Uterus (tissue), 2 donors: ENCODE measurements at regions not wholly inside any gene's neighbourhood (a gene's known extent, or its start where the extent isn't known, plus 50 kb on each side); places are given as distances from the start of the nearest gene placed in this dataset.

ENCODE experiments used
- POLR2A ChIP-seq, 2 donors: fragments of 450-650 bp; IDR thresholded peaks; one replicate each; pipeline ENCODE4 v1.6.1; 2016; ENCODE audit warnings: antibody characterized with exemption in 2 of 2, mild to moderate bottlenecking in 1 of 2, moderate library complexity in 1 of 2
- TF ChIP-seq, protein P1 (sequence below), 4 experiments: fragments of 200-600 bp in 2 of 4; fragments of 450-650 bp in 2 of 4; sonication (generic) in 2 of 4; IDR thresholded peaks; one replicate each; pipeline ENCODE4 v1.5.1; 2016 to 2019; ENCODE audit warnings: antibody characterized with exemption in 4 of 4, mild to moderate bottlenecking in 2 of 4, moderate library complexity in 1 of 4

- TF ChIP-seq, protein P1, sequence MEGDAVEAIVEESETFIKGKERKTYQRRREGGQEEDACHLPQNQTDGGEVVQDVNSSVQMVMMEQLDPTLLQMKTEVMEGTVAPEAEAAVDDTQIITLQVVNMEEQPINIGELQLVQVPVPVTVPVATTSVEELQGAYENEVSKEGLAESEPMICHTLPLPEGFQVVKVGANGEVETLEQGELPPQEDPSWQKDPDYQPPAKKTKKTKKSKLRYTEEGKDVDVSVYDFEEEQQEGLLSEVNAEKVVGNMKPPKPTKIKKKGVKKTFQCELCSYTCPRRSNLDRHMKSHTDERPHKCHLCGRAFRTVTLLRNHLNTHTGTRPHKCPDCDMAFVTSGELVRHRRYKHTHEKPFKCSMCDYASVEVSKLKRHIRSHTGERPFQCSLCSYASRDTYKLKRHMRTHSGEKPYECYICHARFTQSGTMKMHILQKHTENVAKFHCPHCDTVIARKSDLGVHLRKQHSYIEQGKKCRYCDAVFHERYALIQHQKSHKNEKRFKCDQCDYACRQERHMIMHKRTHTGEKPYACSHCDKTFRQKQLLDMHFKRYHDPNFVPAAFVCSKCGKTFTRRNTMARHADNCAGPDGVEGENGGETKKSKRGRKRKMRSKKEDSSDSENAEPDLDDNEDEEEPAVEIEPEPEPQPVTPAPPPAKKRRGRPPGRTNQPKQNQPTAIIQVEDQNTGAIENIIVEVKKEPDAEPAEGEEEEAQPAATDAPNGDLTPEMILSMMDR (IDR thresholded peaks at IDR 0.05): no peak
- TF ChIP-seq POLR2A (IDR thresholded peaks at IDR 0.05): no peak
These were observed 78.5 kb upstream of the FRMD1 start for GRCh38 chr6:168157272-168158212.
